GM12878 (cell line): ENCODE measurements at regions not wholly inside any gene's neighbourhood (a gene's known extent, or its start where the extent isn't known, plus 50 kb on each side); places are given as distances from the start of the nearest gene placed in this dataset.

Experiments used
- ATAC-seq: fragments of 200-7000 bp; cut with Tn5 transposase; 3 replicates; pipeline ENCODE4 v1.9.1; 2020; ENCODE audit warnings: mild to moderate bottlenecking, moderate library complexity
- BruUV-seq: library from RNA; stranded (reverse); fragments of 400-500 nt; replicated peaks from 2 replicates; lab custom pipeline; 2021; lab: Mats Ljungman, UMichigan
- CTCF ChIA-PET: fragments of 300-600 bp; sonication (Branson Sonifier 250); formaldehyde crosslinking; extraction: SDS; loops from one replicate; lab custom pipeline; 2021; ENCODE audit warnings: inconsistent platforms; lab: Yijun Ruan, JAX
- POLR2A ChIA-PET: fragments of 350-600 bp; formaldehyde crosslinking; extraction: SDS; loops from one replicate; lab custom pipeline; 2021; ENCODE audit warnings: inconsistent platforms; lab: Charles Lee
- RAD21 ChIA-PET: fragments of 300-600 bp; sonication (Branson Sonifier 250); formaldehyde crosslinking; loops from one replicate; lab custom pipeline; 2023; ENCODE audit warnings: antibody characterized with exemption; ENCODE audit not compliant: unreplicated experiment; lab: Charles Lee
- SMC1A ChIA-PET: fragments of 300-600 bp; sonication (Branson Sonifier 250); formaldehyde crosslinking; loops from one replicate; lab custom pipeline; 2023; ENCODE audit not compliant: unreplicated experiment, uncharacterized antibody; lab: Charles Lee
- DNase-seq: peaks from one replicate; pipeline ENCODE4 v3.0.0-alpha.2; 2011; ENCODE audit warnings: low read depth, low spot score
- FAIRE-seq: peaks from 3 replicates; lab custom pipeline; 2011; peaks lifted over from hg19 to GRCh38; lab: Jason Lieb, UNC
- H2AFZ ChIP-seq: 2 replicates; pipeline ENCODE4 v1.6.0; 2011; ENCODE audit warnings: low read depth, low read length, control low read depth; ENCODE audit not compliant: control insufficient read depth
- H3K27ac ChIP-seq: 2 replicates; pipeline ENCODE4 v1.5.1; 2011; ENCODE audit warnings: control low read depth; ENCODE audit not compliant: control insufficient read depth, insufficient read depth
- H3K27me3 ChIP-seq, 2 experiments: replicated peaks in 1 of 2; 2 replicates each; pipeline versions ENCODE4 v1.6.0 to v1.6.1; 2011; ENCODE audit warnings: low read length in 1 of 2; ENCODE audit not compliant: control insufficient read depth in 2 of 2, insufficient read depth in 2 of 2
- H3K36me3 ChIP-seq, 2 experiments: 2 replicates each; pipeline ENCODE4 v1.5.1; 2011; ENCODE audit warnings: low read length in 1 of 2; ENCODE audit not compliant: control insufficient read depth in 2 of 2, insufficient read depth in 2 of 2
- H3K4me1 ChIP-seq: 2 replicates; pipeline ENCODE4 v1.6.1; 2011; ENCODE audit warnings: mild to moderate bottlenecking, low read length, moderate library complexity, mixed read lengths; ENCODE audit not compliant: control insufficient read depth, insufficient read depth
- H3K4me2 ChIP-seq: 2 replicates; pipeline ENCODE4 v1.6.0; 2011; ENCODE audit warnings: control low read depth; ENCODE audit not compliant: control insufficient read depth, insufficient read depth
- H3K4me3 ChIP-seq: fragments of 200-600 bp; sonication (generic); 2 replicates; pipeline ENCODE4 v1.5.1; 2016
- H3K79me2 ChIP-seq: 2 replicates; pipeline ENCODE4 v1.6.0; 2011; ENCODE audit warnings: low read length; ENCODE audit not compliant: control insufficient read depth, insufficient read depth
- H3K9ac ChIP-seq: 2 replicates; pipeline ENCODE4 v1.8.0; 2011; ENCODE audit warnings: low read length, control low read depth, mixed read lengths; ENCODE audit not compliant: control insufficient read depth, insufficient read depth
- H3K9me3 ChIP-seq: replicated peaks from 3 replicates; pipeline ENCODE4 v1.5.1; 2011; ENCODE audit warnings: mild to moderate bottlenecking, low read length; ENCODE audit not compliant: control insufficient read depth, insufficient read depth
- H4K20me1 ChIP-seq: 2 replicates; pipeline ENCODE4 v1.6.0; 2011; ENCODE audit not compliant: control insufficient read depth, insufficient read depth
- GABPA ChIP-seq: IDR thresholded peaks from 2 replicates; pipeline ENCODE4 v1.6.1; 2014; ENCODE audit warnings: antibody characterized with exemption, low read depth, mild to moderate bottlenecking, inconsistent platforms
- HDAC2 ChIP-seq: fragments of 200-600 bp; sonication (generic); IDR thresholded peaks from 2 replicates; pipeline ENCODE4 v1.6.1; 2017
- RELB ChIP-seq: fragments of 450-650 bp; IDR thresholded peaks from 2 replicates; pipeline ENCODE4 v1.6.1; 2017; ENCODE audit warnings: low read depth, mild to moderate bottlenecking, moderate library complexity
- SMAD5 ChIP-seq: IDR thresholded peaks from 2 replicates; pipeline ENCODE4 v1.6.1; 2016; ENCODE audit warnings: antibody characterized with exemption, low read depth
- ZBTB4 ChIP-seq: fragments of 450-650 bp; formaldehyde crosslinking; IDR thresholded peaks from 2 replicates; pipeline ENCODE4 v1.4.0; 2022; ENCODE audit warnings: mild to moderate bottlenecking, moderate library complexity
- ZNF384 ChIP-seq: IDR thresholded peaks from 2 replicates; pipeline ENCODE4 v1.6.1; 2012; ENCODE audit warnings: low read depth, mild to moderate bottlenecking, low read length, improper control_type of control experiment, borderline replicate concordance
- WGBS: methylation state at CpG from one replicate; pipeline ENCODE4 v1.1.6; 2016; ENCODE audit warnings: low lambda C conversion rate; ENCODE audit not compliant: insufficient replicate concordance, insufficient coverage; ENCODE audit errors: missing lambda C conversion rate; 5-methylcytosine and 5-hydroxymethylcytosine counted together
- in situ Hi-C: fragments of 300-500 bp; cut with MboI; formaldehyde crosslinking; loops from 9 replicates; pipeline ENCODE4 v1.14.3; 2018; ENCODE audit warnings: mixed read lengths
- intact Hi-C: fragments of 100-400 bp; cut with micrococcal nuclease; formaldehyde crosslinking; loops from one replicate; pipeline ENCODE4 v1.14.2; 2022; ENCODE audit not compliant: unreplicated experiment

GRCh38 chr2:144621266-144621665, 101.3 kb upstream of the ZEB2 start:
- Histone ChIP-seq H3K27ac (no peak overlapping the region), H3K79me2 (no peaks in the 10 kb centered on the region), H4K20me1 (no peaks in the 10 kb centered on the region), H3K36me3 (no peaks in the 10 kb centered on the region), H3K27me3 (peaks cover 0 to 4% of the 10 kb centered on the region in 2 experiments; a peak in 1 of 4 replicates), H3K9me3 (no peaks in the 10 kb centered on the region; the same call in 1 of the 3 replicates), H3K9ac (no peak overlapping the region), H3K4me1 (no peaks in the 10 kb centered on the region), H2AFZ (no peak overlapping the region), H3K4me3 (no peak overlapping the region), H3K4me2 (no peak overlapping the region)
- BruUV-seq: no TSS peak
- intact Hi-C loops: no loop called here
- CTCF ChIA-PET: no interaction called here
- no peak for TF ChIP-seq ZBTB4
- no peak for TF ChIP-seq RELB
- TF ChIP-seq GABPA: no peak
- no peak for TF ChIP-seq HDAC2
- TF ChIP-seq ZNF384: no peak
- TF ChIP-seq SMAD5: no peak
- DNase-seq (no peak), FAIRE-seq (no peak), ATAC-seq (no peak)
- SMC1A ChIA-PET: interaction anchor here (0.9 to 1.1 kb wide), 2 partner anchors 30 to 48 kb away, joined by 3 read pairs; no protein-coding TSS in a partner anchor
- WGBS: 21% methylated on average over 3 of the region's 3 CpGs
- RAD21 ChIA-PET: no interaction called here
- POLR2A ChIA-PET: no interaction called here
- in situ Hi-C loops: no loop called here
